OCI-LY3 (cell line): ENCODE measurements at regions not wholly inside any gene's neighbourhood (a gene's known extent, or its start where the extent isn't known, plus 50 kb on each side); places are given as distances from the start of the nearest gene placed in this dataset.

ENCODE experiments used
- H2AFZ ChIP-seq: fragments of 200-600, 300-600 bp; shearing (Covaris generic); 2 replicates; pipeline ENCODE4 v1.6.0; 2014; ENCODE audit warnings: antibody characterized with exemption, low read depth, low read length
- H3K27ac ChIP-seq: fragments of 200-600, 300-600 bp; sonication (generic); 2 replicates; pipeline ENCODE4 v1.5.1; 2014; ENCODE audit warnings: mild to moderate bottlenecking, low read length, moderate library complexity, mixed read lengths
- H3K27me3 ChIP-seq: fragments of 200-600, 300-600 bp; sonication (generic); 2 replicates; pipeline ENCODE4 v1.6.1; 2014; ENCODE audit warnings: low read depth, low read length, mixed read lengths
- H3K36me3 ChIP-seq: fragments of 200-600, 300-600 bp; sonication (generic); replicated peaks from 2 replicates; pipeline ENCODE3; 2014; ENCODE audit warnings: low read depth, low read length, mixed read lengths
- H3K4me1 ChIP-seq: fragments of 300-600, 200-600 bp; sonication (generic); 2 replicates; pipeline ENCODE4 v1.6.1; 2014; ENCODE audit warnings: low read length, mixed read lengths
- H3K4me2 ChIP-seq: fragments of 200-600, 300-600 bp; sonication (generic); 2 replicates; pipeline ENCODE4 v1.6.1; 2014; ENCODE audit warnings: low read length, mixed read lengths
- H3K4me3 ChIP-seq: fragments of 300-600, 200-600 bp; sonication (generic); 2 replicates; pipeline ENCODE4 v1.5.1; 2014; ENCODE audit warnings: antibody characterized with exemption, mild to moderate bottlenecking, low read length, moderate library complexity
- H3K79me2 ChIP-seq: fragments of 300-600, 200-600 bp; shearing (Covaris generic); 2 replicates; pipeline ENCODE4 v1.6.1; 2014; ENCODE audit warnings: mild to moderate bottlenecking, low read length, mixed read lengths
- H3K9ac ChIP-seq: fragments of 300-600, 200-600 bp; shearing (Covaris generic); 2 replicates; pipeline ENCODE4 v1.6.0; 2014; ENCODE audit warnings: mild to moderate bottlenecking, low read length, moderate library complexity
- H3K9me3 ChIP-seq: fragments of 200-600, 300-600 bp; shearing (Covaris generic); 2 replicates; pipeline ENCODE4 v1.6.1; 2014; ENCODE audit warnings: low read length, mixed read lengths; ENCODE audit not compliant: insufficient read depth
- H4K20me1 ChIP-seq: fragments of 200-600, 300-600 bp; sonication (generic); 2 replicates; pipeline ENCODE4 v1.6.1; 2016; ENCODE audit warnings: low read length, mixed read lengths; ENCODE audit not compliant: insufficient read depth
- CTCF ChIP-seq: fragments of 200-600, 300-600 bp; sonication (generic); IDR thresholded peaks from 2 replicates; pipeline ENCODE4 v1.5.1; 2014; ENCODE audit warnings: antibody characterized with exemption, low read length, low read depth
- EZH2phosphoT487 ChIP-seq: fragments of 200-600 bp; shearing (Covaris generic); IDR thresholded peaks from 2 replicates; pipeline ENCODE4 v1.6.1; 2018; ENCODE audit warnings: antibody characterized with exemption, mixed run types, low read depth

GRCh38 chr5:166111021-166111420, 2180.4 kb upstream of the WWC1 start:
- Histone ChIP-seq H4K20me1 (no peaks in the 10 kb centered on the region), H3K79me2 (no peaks in the 10 kb centered on the region), H2AFZ (no peak overlapping the region), H3K4me1 (no peaks in the 10 kb centered on the region), H3K9ac (no peak overlapping the region), H3K36me3 (no peaks in the 10 kb centered on the region), H3K4me2 (no peak overlapping the region), H3K9me3 (no peaks in the 10 kb centered on the region), H3K4me3 (no peak overlapping the region), H3K27ac (no peak overlapping the region), H3K27me3 (no peaks in the 10 kb centered on the region)
- TF ChIP-seq EZH2phosphoT487: no peak
- no peak for TF ChIP-seq CTCF

- TF ChIP-seq EZH2phosphoT487: no peak
- no peak overlapping the region for H2AFZ ChIP-seq
- no peaks in the 10 kb centered on the region for H3K36me3 ChIP-seq
- H3K4me2 ChIP-seq: no peak overlapping the region
- H3K9me3 ChIP-seq: no peaks in the 10 kb centered on the region
- no peaks in the 10 kb centered on the region for H3K27me3 ChIP-seq
- no peak overlapping the region for H3K9ac ChIP-seq
- no peak overlapping the region for H3K27ac ChIP-seq
- no peaks in the 10 kb centered on the region for H3K4me1 ChIP-seq
- H4K20me1 ChIP-seq: no peaks in the 10 kb centered on the region
- no peak overlapping the region for H3K4me3 ChIP-seq
- no peaks in the 10 kb centered on the region for H3K79me2 ChIP-seq
Observed at GRCh38 chr5:166117072-166118066, 2174.1 kb upstream of the WWC1 start.

GRCh38 chr5:166119506-166119905, 2171.9 kb upstream of the WWC1 start:
- H3K4me2 ChIP-seq: no peak overlapping the region
- no peaks in the 10 kb centered on the region for H3K4me1 ChIP-seq
- H3K27me3 ChIP-seq: no peaks in the 10 kb centered on the region
- H3K36me3 ChIP-seq: no peaks in the 10 kb centered on the region
- no peak overlapping the region for H3K9ac ChIP-seq
- H2AFZ ChIP-seq: no peak overlapping the region
- no peak overlapping the region for H3K27ac ChIP-seq
- TF ChIP-seq CTCF: no peak
- no peak for TF ChIP-seq EZH2phosphoT487
- H3K4me3 ChIP-seq: no peak overlapping the region
- no peaks in the 10 kb centered on the region for H4K20me1 ChIP-seq
- no peaks in the 10 kb centered on the region for H3K79me2 ChIP-seq
- H3K9me3 ChIP-seq: no peaks in the 10 kb centered on the region

DNA sequence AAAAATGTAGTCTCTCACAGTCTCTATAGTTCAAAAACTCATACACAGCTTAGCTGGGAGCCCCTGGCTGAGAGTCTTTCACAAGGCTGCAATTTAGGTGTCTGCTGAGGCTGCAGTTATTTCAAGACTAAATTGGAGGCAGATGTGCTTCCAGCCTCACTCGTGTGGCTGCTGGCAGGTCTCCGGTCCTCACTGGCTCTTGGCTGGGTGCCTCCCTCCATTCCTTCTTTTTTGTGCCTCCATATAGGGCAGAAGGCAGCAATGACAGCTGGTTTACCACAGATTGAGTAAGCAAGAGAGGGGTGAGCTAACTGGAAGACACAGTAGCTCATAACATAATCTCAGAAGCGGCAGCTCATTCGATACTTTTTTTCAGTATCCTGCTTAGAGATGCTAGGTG, 2167.7 kb upstream of the WWC1 start:
- Histone ChIP-seq H2AFZ (no peak overlapping the region), H3K9ac (no peak overlapping the region), H3K27me3 (no peaks in the 10 kb centered on the region), H3K27ac (no peak overlapping the region), H3K4me2 (no peak overlapping the region), H4K20me1 (no peaks in the 10 kb centered on the region), H3K4me1 (no peaks in the 10 kb centered on the region), H3K4me3 (no peak overlapping the region), H3K36me3 (no peaks in the 10 kb centered on the region), H3K79me2 (no peaks in the 10 kb centered on the region), H3K9me3 (no peaks in the 10 kb centered on the region)
- TF ChIP-seq EZH2phosphoT487: no peak
- no peak for TF ChIP-seq CTCF
